Neural progenitor cell (in vitro differentiated cells): ENCODE measurements at regions not wholly inside any gene's neighbourhood (a gene's known extent, or its start where the extent isn't known, plus 50 kb on each side); places are given as distances from the start of the nearest gene placed in this dataset.

Source experiments
- CTCF ChIP-seq: fragments of 200-600 bp; sonication (generic); IDR thresholded peaks from 2 replicates; pipeline ENCODE4 v1.5.1; 2017; ENCODE audit warnings: antibody characterized with exemption, mild to moderate bottlenecking
- EZH2 ChIP-seq: fragments of 200-600 bp; sonication (generic); IDR thresholded peaks from 2 replicates; pipeline ENCODE4 v1.6.1; 2017; ENCODE audit warnings: antibody characterized with exemption, mild to moderate bottlenecking, moderate library complexity
- EZH2phosphoT487 ChIP-seq: fragments of 200-600 bp; sonication (generic); IDR thresholded peaks from 2 replicates; pipeline ENCODE4 v1.6.1; 2017; ENCODE audit warnings: antibody characterized with exemption

GRCh38 chr3:117314441-117315150 is 605.0 kb downstream of the TUSC7 start:
- TF ChIP-seq CTCF: no peak
- no peak for TF ChIP-seq EZH2
- TF ChIP-seq EZH2phosphoT487: no peak
